Bronchial epithelial cell (primary cell): ENCODE measurements at regions not wholly inside any gene's neighbourhood (a gene's known extent, or its start where the extent isn't known, plus 50 kb on each side); places are given as distances from the start of the nearest gene placed in this dataset.

Source experiments
- DNase-seq: peaks from one replicate; pipeline ENCODE4 v3.0.0-alpha.2; 2010; ENCODE audit warnings: low read depth
- FAIRE-seq: peaks from 2 replicates; lab custom pipeline; 2011; peaks lifted over from hg19 to GRCh38; lab: Jason Lieb, UNC
- H3K27me3 ChIP-seq: 2 replicates; pipeline ENCODE4 v1.5.1; 2011; ENCODE audit warnings: low read length; ENCODE audit not compliant: control insufficient read depth, insufficient read depth
- H3K36me3 ChIP-seq: 2 replicates; pipeline ENCODE4 v1.5.1; 2011; ENCODE audit warnings: low read length; ENCODE audit not compliant: control insufficient read depth, insufficient read depth
- H3K4me3 ChIP-seq: 2 replicates; pipeline ENCODE4 v1.5.1; 2011; ENCODE audit warnings: mild to moderate bottlenecking, low read depth, low read length, control low read depth
- CTCF ChIP-seq: IDR thresholded peaks from 2 replicates; pipeline ENCODE4 v1.5.1; 2011; ENCODE audit warnings: mild to moderate bottlenecking, moderate library complexity, low read length, control low read depth, inconsistent platforms; ENCODE audit not compliant: insufficient read depth, severe bottlenecking

DNA sequence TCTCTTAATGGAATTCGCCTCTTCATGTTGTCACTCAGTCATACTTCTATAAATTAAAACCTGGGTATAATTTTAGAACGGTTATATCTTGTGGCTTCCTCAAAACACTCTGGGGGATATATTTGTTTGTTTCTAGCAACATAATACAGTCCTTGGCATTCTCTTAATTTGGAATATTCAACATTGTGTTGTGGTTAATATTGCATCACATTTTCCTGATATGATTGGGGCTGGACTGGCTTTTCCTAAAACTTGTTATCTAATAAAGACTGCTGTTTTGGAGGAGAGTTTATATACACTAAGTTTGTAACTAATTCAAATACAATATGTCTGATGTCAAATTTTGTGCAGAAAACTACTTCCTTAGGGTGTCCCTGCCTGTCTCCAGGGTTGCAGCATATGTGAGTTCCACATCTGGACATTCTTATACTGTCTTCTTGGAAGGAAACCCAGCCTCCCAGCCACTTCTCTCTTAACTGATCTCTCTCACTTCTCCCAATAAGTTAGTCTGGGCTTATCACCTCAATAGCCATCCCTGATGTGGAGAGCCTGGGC is 892.6 kb downstream of the MRPL39 start:
- Histone ChIP-seq H3K4me3 (no peak overlapping the region), H3K27me3 (no peaks in the 10 kb centered on the region), H3K36me3 (no peaks in the 10 kb centered on the region)
- no peak for TF ChIP-seq CTCF
- FAIRE-seq (no peak), DNase-seq (no peak)

DNA sequence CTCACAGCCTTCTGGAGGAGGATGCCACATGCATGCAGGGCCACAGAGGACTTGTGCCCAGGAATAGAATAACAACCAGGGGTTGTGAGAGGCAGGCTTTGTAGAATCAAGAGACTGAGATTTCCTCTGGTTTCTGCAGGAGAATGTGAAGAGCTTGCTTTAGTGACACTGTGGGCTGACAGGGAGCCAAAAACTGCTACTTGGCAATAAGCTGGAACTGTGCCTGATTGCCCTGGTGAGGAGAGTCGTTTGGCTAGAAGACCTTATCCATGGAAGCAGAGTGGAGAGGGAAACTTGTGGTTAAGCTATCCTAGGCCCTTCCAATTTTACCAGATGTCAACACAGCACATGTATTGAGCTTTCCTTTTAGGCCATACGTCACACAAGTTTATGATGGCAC is 902.1 kb downstream of the MRPL39 start:
- no peaks in the 10 kb centered on the region for H3K36me3 ChIP-seq
- FAIRE-seq = no peak
- no peak for TF ChIP-seq CTCF
- H3K27me3 ChIP-seq = no peaks in the 10 kb centered on the region
- H3K4me3 ChIP-seq = no peak overlapping the region
- no peak for DNase-seq

GRCh38 chr21:24693779-24694178 is 913.5 kb downstream of the MRPL39 start:
- DNase-seq (no peak), FAIRE-seq (no peak)
- Histone ChIP-seq H3K27me3 (no peaks in the 10 kb centered on the region), H3K4me3 (no peak overlapping the region), H3K36me3 (no peaks in the 10 kb centered on the region)
- TF ChIP-seq CTCF = no peak

DNA sequence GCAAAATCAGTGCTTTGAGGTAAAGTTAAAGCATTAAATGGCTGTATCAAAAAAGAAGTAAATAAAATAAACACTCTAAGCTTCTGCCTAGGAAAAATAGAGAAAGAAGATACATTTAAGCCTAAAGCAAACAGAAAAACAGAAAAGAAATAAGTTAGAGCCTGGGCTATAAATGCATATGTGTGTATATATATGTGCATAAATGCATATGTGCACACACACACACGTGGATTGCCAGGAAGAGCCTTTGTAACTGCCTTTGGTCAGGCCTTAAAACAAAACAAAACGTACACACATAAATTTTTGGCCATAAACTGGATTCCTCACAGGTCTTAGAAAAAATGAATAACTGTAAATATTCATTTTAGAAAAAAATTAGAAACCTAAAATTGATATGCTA is 925.8 kb downstream of the MRPL39 start:
- Histone ChIP-seq H3K27me3 (no peaks in the 10 kb centered on the region), H3K4me3 (no peak overlapping the region), H3K36me3 (no peaks in the 10 kb centered on the region)
- TF ChIP-seq CTCF = no peak
- FAIRE-seq = no peak
- DNase-seq = no peak

DNA sequence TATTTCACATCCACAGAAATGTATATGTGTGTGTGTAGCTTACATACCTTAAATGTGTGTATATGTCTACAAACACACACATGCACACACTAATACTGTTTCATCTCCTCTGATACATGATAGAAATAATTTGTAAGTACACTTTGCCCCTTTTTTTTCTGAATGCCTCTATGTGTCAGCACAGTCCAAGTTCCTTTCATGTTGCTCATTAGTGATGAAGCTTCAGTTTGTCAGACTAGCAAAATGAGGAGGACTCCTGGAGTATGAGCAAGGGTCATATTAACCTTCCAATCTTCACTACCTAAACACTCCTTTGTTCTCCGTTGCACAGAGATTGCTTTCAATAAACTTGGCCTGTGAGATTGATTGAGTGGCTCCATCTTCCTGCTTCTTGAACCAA is 935.4 kb downstream of the MRPL39 start:
- FAIRE-seq = no peak
- no peak for DNase-seq
- TF ChIP-seq CTCF = no peak
- H3K36me3 ChIP-seq = no peaks in the 10 kb centered on the region
- no peak overlapping the region for H3K4me3 ChIP-seq
- H3K27me3 ChIP-seq = no peaks in the 10 kb centered on the region

DNA sequence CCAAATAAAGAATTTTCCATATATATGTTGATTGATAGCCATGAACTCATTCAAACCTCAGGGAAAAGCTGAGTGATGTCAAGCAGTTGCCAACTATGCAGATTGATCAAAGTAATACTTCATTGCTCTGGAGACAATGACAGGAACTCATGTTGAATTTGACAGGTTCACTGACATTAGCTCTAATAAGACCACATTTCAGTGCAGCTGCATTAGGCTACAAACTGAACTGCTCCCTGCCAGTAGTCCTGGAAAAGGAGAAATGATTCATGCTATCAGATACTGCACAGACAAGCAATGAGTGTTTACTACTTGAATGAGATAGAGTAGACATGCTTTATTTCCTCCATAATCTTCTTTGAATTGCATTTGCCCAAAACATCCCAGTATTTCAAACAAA is 948.4 kb downstream of the MRPL39 start:
- Histone ChIP-seq H3K4me3 (no peak overlapping the region), H3K27me3 (no peaks in the 10 kb centered on the region), H3K36me3 (no peaks in the 10 kb centered on the region)
- no peak for FAIRE-seq
- no peak for TF ChIP-seq CTCF
- no peak for DNase-seq
